Activated CD4-positive, alpha-beta T cell treated with anti-CD3 and anti-CD28 coated beads for 4 hours (primary cell): ENCODE measurements at regions not wholly inside any gene's neighbourhood (a gene's known extent, or its start where the extent isn't known, plus 50 kb on each side); places are given as distances from the start of the nearest gene placed in this dataset.
"Not testable (repeated sequence)": the region's sequence is repeated elsewhere in the genome, so short reads cannot be mapped to it uniquely, and the experiment has no call there.

Source experiments
- DNase-seq, 2 donors: peaks; one replicate each; pipeline ENCODE4 v3.0.0-alpha.2; 2020

GRCh38 chr10:130929422-130930325 lies 381.8 kb downstream of the TCERG1L start:
- no peak for DNase-seq

DNA sequence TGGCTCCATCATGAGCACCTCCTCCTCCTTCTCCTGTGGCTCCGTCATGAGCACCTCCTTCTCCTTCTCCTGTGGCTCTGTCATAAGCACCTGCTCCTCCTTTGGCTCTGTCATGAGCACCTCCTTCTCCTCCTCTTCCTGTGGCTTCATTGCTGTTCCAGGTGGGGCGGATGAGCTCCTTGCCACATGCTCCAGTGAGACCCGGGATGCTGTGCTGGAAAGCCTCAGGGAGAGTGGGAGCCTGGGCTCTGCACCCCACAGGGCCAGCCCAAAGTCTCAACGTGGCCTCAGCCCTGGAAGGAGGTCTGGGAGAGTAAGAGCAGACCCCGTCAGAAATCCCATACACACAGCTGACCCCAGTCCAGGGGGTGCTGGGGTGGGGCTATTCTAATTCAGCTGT lies 380.7 kb downstream of the TCERG1L start:
- no peak for DNase-seq

GRCh38 chr10:130931256-130931655 lies 380.3 kb downstream of the TCERG1L start:
- DNase-seq = no peak

DNA sequence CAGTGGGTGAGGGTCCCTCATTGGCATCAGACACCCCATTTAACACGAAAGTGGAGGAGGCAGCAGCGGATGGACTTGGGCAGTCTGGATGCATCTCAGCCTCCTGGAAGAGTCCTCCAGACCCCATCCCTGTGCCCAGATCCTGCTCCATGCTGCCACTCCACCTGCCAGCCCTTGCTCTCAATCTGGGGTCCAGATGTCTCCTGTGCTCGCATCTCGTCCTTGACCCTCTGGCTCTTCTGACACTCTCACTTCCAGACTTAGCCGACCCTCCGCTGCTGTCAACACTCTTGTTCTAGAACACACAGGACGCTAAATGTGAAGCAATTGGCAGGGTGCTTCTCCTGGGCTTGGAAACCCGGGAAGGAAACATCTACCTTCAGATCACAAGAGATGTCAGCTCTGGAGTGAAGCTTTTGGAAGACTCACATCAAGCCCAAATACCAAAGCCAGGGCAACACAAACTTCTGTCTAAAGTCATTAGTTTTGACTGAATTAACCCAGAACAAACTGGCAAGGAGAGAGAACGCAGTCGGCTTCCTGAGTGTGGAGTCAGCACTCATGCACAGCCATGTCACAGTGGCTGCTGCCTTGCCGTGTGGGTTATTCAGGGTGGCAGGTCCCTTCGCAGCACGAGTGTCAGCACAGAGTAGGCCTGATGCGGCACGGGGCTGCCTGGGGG lies 379.1 kb downstream of the TCERG1L start:
- no peak for DNase-seq

GRCh38 chr10:130933008-130933390 lies 378.5 kb downstream of the TCERG1L start:
- DNase-seq = no peak

DNA sequence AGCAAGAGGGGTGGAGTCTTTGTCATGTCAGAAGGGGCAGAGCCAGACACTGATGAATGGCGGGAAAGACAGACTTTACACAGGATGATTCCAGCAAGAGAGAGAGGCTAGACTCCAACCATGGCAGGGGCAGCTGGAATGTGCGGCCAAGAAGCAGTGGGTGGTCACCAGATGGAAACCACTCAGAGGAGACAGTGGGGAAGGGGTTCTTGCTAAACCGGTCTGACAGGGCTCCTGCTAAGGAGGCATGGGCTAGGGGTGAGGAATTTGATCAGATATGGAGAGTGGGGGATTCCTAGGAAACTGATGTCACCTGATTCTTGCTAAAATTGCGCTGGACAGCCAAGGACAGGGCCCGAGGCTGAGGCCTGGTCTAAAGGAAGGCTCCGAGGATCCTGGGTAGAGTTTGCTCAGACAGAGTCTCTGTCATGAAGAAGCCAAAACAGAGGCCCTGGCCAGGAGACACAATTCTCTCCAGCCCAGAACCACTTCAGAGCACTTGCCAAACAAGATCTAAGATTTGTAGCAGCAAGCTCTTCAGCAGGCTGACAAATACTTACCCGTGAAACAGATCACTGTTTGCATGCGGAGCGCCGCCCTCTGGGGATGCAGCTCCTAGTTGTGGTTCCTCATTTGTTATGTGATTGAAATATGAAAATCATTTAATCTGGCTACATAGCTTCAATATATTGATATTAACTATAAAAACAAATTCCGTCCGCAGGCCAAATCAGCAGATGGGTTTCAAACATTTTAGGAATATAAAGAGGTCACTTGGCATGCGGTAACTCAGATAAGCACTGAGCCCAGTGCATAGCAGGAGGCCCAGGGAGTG lies 377.0 kb downstream of the TCERG1L start:
- DNase-seq = no peak

DNA sequence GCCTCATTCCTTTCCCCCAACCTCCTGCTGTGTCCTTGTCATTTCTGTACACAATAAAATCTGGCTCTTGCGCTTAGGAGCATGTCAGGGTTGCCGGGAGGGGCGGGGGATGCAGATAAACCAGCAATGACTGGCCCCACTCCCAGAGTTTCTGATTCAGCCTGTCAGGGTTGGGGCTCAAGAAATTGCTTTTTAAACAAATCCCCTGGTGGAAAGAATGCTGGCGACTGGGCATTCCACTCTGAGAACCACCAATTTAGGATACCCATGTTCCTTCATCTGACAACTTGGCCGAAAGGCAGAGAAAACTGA lies 376.4 kb downstream of the TCERG1L start:
- DNase-seq = no peak

DNA sequence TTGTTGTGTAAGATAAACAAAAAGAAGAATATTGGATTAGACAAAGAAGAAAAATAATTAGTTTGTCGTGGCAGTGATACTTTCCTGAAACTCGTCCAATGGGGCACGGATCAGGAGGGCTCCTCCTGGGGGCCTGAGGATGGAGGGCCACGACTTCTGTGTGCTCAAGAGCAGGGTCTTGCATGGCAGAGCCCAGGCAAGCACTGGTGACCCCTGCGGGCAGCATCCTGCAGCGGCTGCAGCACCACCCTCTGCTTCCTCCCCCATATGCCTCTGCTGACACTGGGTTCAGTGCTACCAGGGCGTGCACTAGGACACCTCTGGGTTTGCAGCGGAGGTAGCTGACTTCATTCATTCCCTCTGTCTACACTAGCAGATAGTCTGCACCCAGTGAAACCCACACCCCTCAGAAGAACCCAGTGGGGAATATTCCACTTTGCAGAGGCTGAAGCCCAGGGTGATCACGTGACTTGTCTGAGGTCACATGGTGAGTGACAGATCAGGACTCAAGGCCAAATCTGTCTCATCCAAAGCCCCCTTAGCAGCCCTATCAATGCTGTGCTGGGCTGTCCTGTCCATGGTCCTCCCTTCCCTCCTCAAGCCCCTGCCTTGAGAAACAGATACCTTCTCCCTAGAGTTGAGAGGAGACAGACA lies 375.5 kb downstream of the TCERG1L start:
- no peak for DNase-seq

GRCh38 chr10:130936851-130937250 lies 374.7 kb downstream of the TCERG1L start:
- DNase-seq = no peak

GRCh38 chr10:130938051-130938450 lies 373.5 kb downstream of the TCERG1L start:
- DNase-seq = no peak

DNA sequence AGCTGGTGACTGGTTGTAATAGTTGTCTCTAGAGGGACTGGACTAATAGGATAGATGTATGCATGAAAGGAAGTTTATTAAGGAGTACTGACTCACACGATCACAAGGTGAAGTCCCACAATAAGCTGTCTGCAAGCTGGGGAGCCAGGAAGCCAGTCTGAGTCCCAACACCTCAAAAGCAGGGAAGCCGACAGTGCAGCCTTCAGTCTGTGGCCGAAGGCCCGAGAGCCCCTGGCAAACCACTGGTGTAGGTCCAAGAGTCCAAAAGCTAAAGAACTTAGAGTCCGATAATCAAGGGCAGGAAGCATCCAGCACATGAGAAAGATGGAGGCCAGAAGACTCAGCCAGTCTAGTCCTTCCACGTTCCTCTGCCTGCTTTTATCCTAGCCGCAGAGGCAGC lies 372.6 kb downstream of the TCERG1L start:
- DNase-seq = not testable (repeated sequence)

DNA sequence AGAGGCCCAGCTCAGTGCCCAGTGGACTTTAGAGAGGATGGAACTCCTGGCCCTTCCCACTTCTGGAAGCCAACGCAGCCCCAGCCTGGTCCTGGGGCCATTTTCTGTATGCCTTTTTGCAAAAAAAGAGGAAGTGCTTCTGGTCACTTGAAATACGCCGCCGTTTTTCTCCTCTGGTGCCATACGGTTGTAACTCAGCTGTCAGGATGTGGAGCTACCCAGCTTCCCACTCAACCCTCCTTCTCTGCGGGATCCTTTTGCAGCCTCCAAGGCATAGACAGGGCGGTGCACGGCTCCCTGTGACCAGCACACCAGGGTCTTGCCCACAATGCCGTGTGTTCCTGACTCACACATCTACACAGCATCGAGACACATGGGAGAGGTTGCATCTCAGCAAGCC lies 369.6 kb downstream of the TCERG1L start:
- DNase-seq = no peak

GRCh38 chr10:130952086-130952485 lies 359.4 kb downstream of the TCERG1L start:
- no peak for DNase-seq

DNA sequence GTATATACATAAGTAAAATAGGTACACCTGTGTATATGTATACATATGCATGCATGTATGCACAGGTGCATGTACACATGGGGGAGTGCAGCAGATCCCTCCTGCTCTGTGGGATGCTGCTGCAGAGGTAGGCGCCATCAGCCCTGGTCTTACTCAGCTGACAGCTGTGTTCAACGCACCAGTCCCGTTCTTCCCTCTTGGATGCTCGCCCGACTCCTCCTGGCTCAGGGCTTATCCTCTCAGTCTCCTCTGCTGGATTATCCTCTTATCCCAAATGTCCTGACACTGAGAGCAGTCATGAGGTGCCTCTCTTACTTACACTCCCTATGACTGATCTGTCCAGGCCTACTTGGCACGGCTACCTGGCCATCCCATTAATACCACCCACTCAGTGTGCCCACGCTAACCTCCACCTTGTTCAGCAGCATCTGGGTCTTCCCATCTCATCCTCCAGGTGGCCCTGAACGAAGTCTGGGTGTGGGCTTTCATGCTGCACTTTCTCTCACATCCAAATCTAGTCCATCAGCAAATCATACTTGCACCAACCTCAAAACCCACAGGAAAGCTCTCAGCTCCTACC lies 357.1 kb downstream of the TCERG1L start:
- no peak for DNase-seq

GRCh38 chr10:130956251-130956650 lies 355.3 kb downstream of the TCERG1L start:
- DNase-seq = no peak

- DNase-seq = no peak
Observed at GRCh38 chr10:130957423-130957822, 354.1 kb downstream of the TCERG1L start.

GRCh38 chr10:130958003-130958402 lies 353.5 kb downstream of the TCERG1L start:
- no peak for DNase-seq

DNA sequence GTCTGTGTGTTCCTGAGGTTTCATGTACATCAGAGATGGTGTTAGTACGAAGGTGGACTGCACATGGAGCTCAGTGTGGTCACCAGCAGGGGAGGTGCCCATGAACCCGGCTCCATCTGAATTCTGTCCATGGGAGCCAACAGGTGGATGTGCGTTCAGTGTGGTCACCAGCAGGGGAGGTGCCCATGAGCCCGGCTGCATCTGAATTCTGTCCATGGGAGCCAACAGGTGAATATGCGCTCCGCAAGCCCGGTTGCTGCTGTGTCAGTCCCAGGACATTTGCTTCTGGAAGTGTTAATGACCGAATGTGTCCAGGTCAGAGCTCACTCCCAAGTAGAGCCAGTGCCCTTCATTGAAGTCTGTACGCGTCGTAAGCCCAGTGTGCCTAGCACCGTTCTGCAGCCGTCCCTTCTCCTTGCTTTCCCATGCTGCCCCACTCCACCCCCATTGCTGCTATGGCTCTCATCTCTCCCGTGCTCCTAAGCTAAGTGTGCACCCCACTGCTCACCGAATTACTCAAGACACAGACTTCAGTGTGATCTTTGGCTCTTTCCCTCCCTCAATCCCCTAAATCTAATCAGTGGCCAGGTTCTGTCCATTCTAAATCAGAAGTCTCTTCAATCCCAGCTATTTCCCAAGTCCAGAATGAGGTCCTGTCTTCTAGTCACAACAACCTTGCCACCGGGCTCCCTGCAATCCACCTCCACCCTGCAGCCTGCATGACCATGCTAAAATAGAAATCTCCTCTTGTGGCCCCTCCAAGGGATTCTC lies 352.4 kb downstream of the TCERG1L start:
- DNase-seq = no peak

GRCh38 chr10:130959752-130960195 lies 351.7 kb downstream of the TCERG1L start:
- DNase-seq = no peak

DNA sequence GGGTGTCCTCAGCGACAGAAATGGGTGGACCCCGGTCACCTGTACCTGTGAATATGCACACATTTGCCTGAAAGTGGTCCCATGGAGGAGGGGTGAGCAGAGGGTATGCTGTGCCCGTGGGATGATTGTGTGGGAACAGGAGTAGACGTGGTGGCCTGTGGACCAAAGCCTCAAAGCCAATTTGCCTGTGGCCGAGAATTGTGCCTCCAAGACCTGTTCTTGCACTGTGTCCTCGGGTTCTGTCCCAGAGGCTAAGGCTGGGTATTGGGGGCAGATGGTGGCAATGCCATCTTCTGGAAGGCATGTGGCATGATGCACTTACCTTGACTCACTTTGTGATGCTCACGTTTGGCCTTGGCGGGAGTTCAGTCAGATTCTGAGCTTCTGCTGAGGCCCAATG lies 351.0 kb downstream of the TCERG1L start:
- no peak for DNase-seq

- DNase-seq = no peak
Observed at GRCh38 chr10:130961506-130962239, 349.8 kb downstream of the TCERG1L start.
